GM23338 (cell line): ENCODE measurements at regions not wholly inside any gene's neighbourhood (a gene's known extent, or its start where the extent isn't known, plus 50 kb on each side); places are given as distances from the start of the nearest gene placed in this dataset.

ENCODE experiments used
- ATAC-seq: fragments of 200-7000 bp; cut with Tn5 transposase; 3 replicates; pipeline ENCODE4 v1.9.1; 2020
- DNase-seq: peaks from one replicate; pipeline ENCODE4 v3.0.0-alpha.2; 2015; ENCODE audit warnings: low spot score
- H2AFZ ChIP-seq: fragments of 200-600 bp; sonication (generic); 2 replicates; pipeline ENCODE4 v1.8.0; 2016; ENCODE audit warnings: antibody characterized with exemption, mild to moderate bottlenecking, moderate library complexity
- H3F3A ChIP-seq: fragments of 200-600 bp; sonication (generic); replicated peaks from 2 replicates; pipeline ENCODE4 v1.8.0; 2017; ENCODE audit warnings: antibody characterized with exemption, mixed run types, low read depth
- H3K27ac ChIP-seq: fragments of 200-600 bp; sonication (generic); 2 replicates; pipeline ENCODE4 v1.6.1; 2016; ENCODE audit warnings: low read depth
- H3K27me3 ChIP-seq: fragments of 200-600 bp; sonication (generic); 2 replicates; pipeline ENCODE4 v1.8.0; 2016; ENCODE audit warnings: mild to moderate bottlenecking, mixed run types, moderate library complexity; ENCODE audit not compliant: insufficient read depth
- H3K36me3 ChIP-seq: fragments of 200-600 bp; sonication (generic); 2 replicates; pipeline ENCODE4 v1.8.0; 2016; ENCODE audit warnings: mild to moderate bottlenecking; ENCODE audit not compliant: insufficient read depth
- H3K4me1 ChIP-seq: fragments of 200-600 bp; sonication (generic); 2 replicates; pipeline ENCODE4 v1.8.0; 2016; ENCODE audit warnings: mild to moderate bottlenecking, moderate library complexity; ENCODE audit not compliant: insufficient read depth
- H3K4me2 ChIP-seq: fragments of 200-600 bp; sonication (generic); 2 replicates; pipeline ENCODE4 v1.7.1; 2017; ENCODE audit warnings: mixed run types
- H3K4me3 ChIP-seq: fragments of 200-600 bp; sonication (generic); 2 replicates; pipeline ENCODE4 v1.6.1; 2016; ENCODE audit warnings: mixed run types
- H3K79me2 ChIP-seq: fragments of 200-600 bp; sonication (generic); replicated peaks from 2 replicates; pipeline ENCODE4 v1.8.0; 2017; ENCODE audit warnings: mild to moderate bottlenecking; ENCODE audit not compliant: insufficient read depth
- H3K9me2 ChIP-seq: fragments of 200-600 bp; sonication (generic); 2 replicates; pipeline ENCODE4 v1.8.0; 2017; ENCODE audit not compliant: insufficient read depth
- H4K20me1 ChIP-seq: fragments of 200-600 bp; sonication (generic); replicated peaks from 2 replicates; pipeline ENCODE4 v1.8.0; 2017; ENCODE audit warnings: mild to moderate bottlenecking; ENCODE audit not compliant: insufficient read depth
- H3K27ac Mint-ChIP-seq: 2 replicates; pipeline ENCODE4 v1.8.0; 2020; ENCODE audit warnings: inconsistent platforms, mild to moderate bottlenecking, moderate library complexity, mixed read lengths
- H3K27me3 Mint-ChIP-seq: 3 replicates; pipeline ENCODE4 v1.8.0; 2022; ENCODE audit warnings: low read depth, mild to moderate bottlenecking, moderate library complexity, mixed read lengths, inconsistent platforms; ENCODE audit not compliant: insufficient read depth, poor library complexity
- H3K36me3 Mint-ChIP-seq: 3 replicates; pipeline ENCODE4 v1.8.0; 2021; ENCODE audit warnings: low read depth, mild to moderate bottlenecking, inconsistent platforms, moderate library complexity, mixed read lengths
- H3K4me1 Mint-ChIP-seq: 3 replicates; pipeline ENCODE4 v1.8.0; 2020; ENCODE audit warnings: mild to moderate bottlenecking, inconsistent platforms, mixed read lengths
- H3K4me3 Mint-ChIP-seq: 3 replicates; pipeline ENCODE4 v1.8.0; 2021; ENCODE audit warnings: moderate library complexity, mild to moderate bottlenecking, inconsistent platforms, mixed read lengths
- H3K9me3 Mint-ChIP-seq: 3 replicates; pipeline ENCODE4 v1.8.0; 2020; ENCODE audit warnings: moderate library complexity, mild to moderate bottlenecking, inconsistent platforms, mixed read lengths
- CREB1 ChIP-seq: fragments of 250-450 bp; sonication (Bioruptor Pico); IDR thresholded peaks from 2 replicates; pipeline ENCODE4 v1.5.0; 2020; ENCODE audit warnings: low read depth, mild to moderate bottlenecking, moderate library complexity
- CTCF ChIP-seq, 2 experiments: fragments of 200-600 bp in 1 of 2; sonication (generic) in 1 of 2; conservative IDR thresholded peaks; 2 replicates each; pipeline versions ENCODE4 v1.5.1 to v1.6.1; 2016 to 2017; ENCODE audit warnings: antibody characterized with exemption in 2 of 2, low read depth in 2 of 2, mild to moderate bottlenecking in 2 of 2, moderate library complexity in 1 of 2
- EZH2 ChIP-seq: fragments of 200-600 bp; sonication (generic); IDR thresholded peaks from one replicate; pipeline ENCODE4 v1.8.0; 2017; ENCODE audit warnings: antibody characterized with exemption, mild to moderate bottlenecking, low read depth; ENCODE audit not compliant: unreplicated experiment
- EZH2phosphoT487 ChIP-seq: fragments of 200-600 bp; sonication (generic); IDR thresholded peaks from one replicate; pipeline ENCODE4 v1.8.1; 2018; ENCODE audit warnings: antibody characterized with exemption; ENCODE audit not compliant: unreplicated experiment
- JUNB ChIP-seq: IDR thresholded peaks from one replicate; pipeline ENCODE4 v1.6.1; 2016; ENCODE audit warnings: antibody characterized with exemption; ENCODE audit not compliant: unreplicated experiment
- NANOG ChIP-seq: IDR thresholded peaks from 2 replicates; pipeline ENCODE4 v1.6.1; 2016; ENCODE audit warnings: antibody characterized with exemption, borderline replicate concordance
- POLR2AphosphoS5 ChIP-seq: IDR thresholded peaks from 2 replicates; pipeline ENCODE4 v1.6.1; 2016; ENCODE audit warnings: antibody characterized with exemption, low read depth
- REST ChIP-seq: IDR thresholded peaks from one replicate; pipeline ENCODE4 v1.6.1; 2018; ENCODE audit warnings: antibody characterized with exemption; ENCODE audit not compliant: unreplicated experiment
- ZNF114 ChIP-seq: fragments of 250-450 bp; sonication (Bioruptor Pico); IDR thresholded peaks from 2 replicates; pipeline ENCODE4 v1.5.0; 2020; ENCODE audit warnings: mild to moderate bottlenecking, moderate library complexity
- ZNF331 ChIP-seq: fragments of 250-450 bp; sonication (Bioruptor Pico); IDR thresholded peaks from 2 replicates; pipeline ENCODE4 v1.5.0; 2020; ENCODE audit warnings: low read depth, mild to moderate bottlenecking, moderate library complexity
- ZNF462 ChIP-seq: fragments of 250-450 bp; sonication (Bioruptor Pico); IDR thresholded peaks from 2 replicates; pipeline ENCODE4 v1.5.0; 2020; ENCODE audit warnings: mild to moderate bottlenecking, moderate library complexity

- no peak overlapping the region for H3K4me2 ChIP-seq
- H3K4me3 Mint-ChIP-seq = no peak overlapping the region
- no peak overlapping the region for H3K27ac ChIP-seq
- no peak overlapping the region for H3K27ac Mint-ChIP-seq
- H3K9me2 ChIP-seq = no peaks in the 10 kb centered on the region
- no peak for DNase-seq
- no peaks in the 10 kb centered on the region for H3K4me1 ChIP-seq
- H2AFZ ChIP-seq = no peak overlapping the region
- H3K27me3 Mint-ChIP-seq = peaks cover 6% of the 10 kb centered on the region
- H4K20me1 ChIP-seq = no peaks in the 10 kb centered on the region
- H3K4me1 Mint-ChIP-seq = peaks cover 5% of the 10 kb centered on the region
- no peaks in the 10 kb centered on the region for H3K36me3 ChIP-seq
- 0 out of 3 replicates have a peak, but pooled peaks cover 3% of the 10 kb centered on the region for H3K9me3 Mint-ChIP-seq
- no peak for ATAC-seq
- H3F3A ChIP-seq = no peaks in the 10 kb centered on the region
- H3K36me3 Mint-ChIP-seq = no peaks in the 10 kb centered on the region
- H3K4me3 ChIP-seq = no peak overlapping the region
- H3K27me3 ChIP-seq = no peaks in the 10 kb centered on the region
- H3K79me2 ChIP-seq = no peaks in the 10 kb centered on the region
- TF ChIP-seq REST (no peak), ZNF331 (CRISPR knock-in tag) (no peak), JUNB (no peak), ZNF462 (CRISPR knock-in tag) (no peak), NANOG (no peak), ZNF114 (CRISPR knock-in tag) (no peak), CREB1 (CRISPR knock-in tag) (no peak), CTCF (conservative IDR thresholded peaks at IDR 0.05; ENCODE audit: low read depth in 2 of 2) (no peak), EZH2 (no peak), POLR2AphosphoS5 (no peak), EZH2phosphoT487 (no peak)
Measured at GRCh38 chr10:128322106-128322505, 195.9 kb upstream of the MKI67 start.
